ENCODE measurements at regions not wholly inside any gene's neighbourhood (a gene's known extent, or its start where the extent isn't known, plus 50 kb on each side); places are given as distances from the start of the nearest gene placed in this dataset.
A peak's percentile ranks its signal among the peaks of the same experiment; 100 is the strongest.

DNA sequence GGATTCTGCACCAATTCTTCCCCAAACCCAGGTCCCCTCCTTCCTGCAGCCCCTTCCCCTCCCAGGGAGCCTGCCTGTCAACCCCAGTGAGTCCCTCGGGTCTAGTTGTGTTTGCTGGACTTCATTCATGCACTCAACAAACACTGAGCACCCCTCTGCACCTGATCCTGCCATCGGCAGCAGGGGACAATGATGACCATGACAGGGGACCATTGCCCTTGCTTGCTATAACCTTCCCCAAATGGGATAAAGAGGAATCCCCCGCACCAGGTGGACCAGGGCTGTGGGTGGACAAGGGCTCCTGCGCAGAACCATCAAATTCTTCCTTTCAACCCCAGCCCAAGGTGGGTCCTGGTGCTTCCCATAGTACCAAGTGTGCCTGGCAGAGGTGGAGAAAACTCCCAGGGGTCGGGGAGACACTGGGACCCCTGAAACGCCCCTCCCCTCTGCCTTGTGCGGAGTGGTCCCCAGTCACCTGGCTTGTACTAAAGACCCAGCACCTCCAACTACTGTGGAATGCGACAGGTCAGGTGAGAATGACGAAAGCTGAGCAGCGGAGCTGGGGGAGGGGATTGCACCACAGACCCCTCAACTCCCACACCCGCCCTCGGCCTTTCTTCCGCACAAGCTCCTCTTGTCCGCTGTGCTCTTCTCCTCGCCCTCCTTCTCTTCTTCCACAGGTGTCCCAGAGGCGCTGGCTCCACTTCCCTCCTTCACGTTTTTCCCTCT is 119.9 kb upstream of the ZNF217 start:
- TF ChIP-seq, protein P1, sequence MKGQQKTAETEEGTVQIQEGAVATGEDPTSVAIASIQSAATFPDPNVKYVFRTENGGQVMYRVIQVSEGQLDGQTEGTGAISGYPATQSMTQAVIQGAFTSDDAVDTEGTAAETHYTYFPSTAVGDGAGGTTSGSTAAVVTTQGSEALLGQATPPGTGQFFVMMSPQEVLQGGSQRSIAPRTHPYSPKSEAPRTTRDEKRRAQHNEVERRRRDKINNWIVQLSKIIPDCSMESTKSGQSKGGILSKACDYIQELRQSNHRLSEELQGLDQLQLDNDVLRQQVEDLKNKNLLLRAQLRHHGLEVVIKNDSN (IDR thresholded peaks at IDR 0.05) = no peak
- TF ChIP-seq EP300 (IDR thresholded peaks at IDR 0.05; ENCODE audit: borderline replicate concordance) (no peak), RAD21 (IDR thresholded peaks at IDR 0.05; ENCODE audit: low read depth) (no peak), FOXM1 (IDR thresholded peaks at IDR 0.05; ENCODE audit: borderline replicate concordance, low read depth) (no peak), CEBPB (IDR thresholded peaks at IDR 0.05) (no peak), CREB1 (IDR thresholded peaks at IDR 0.05; ENCODE audit: low read depth) (no peak), ZBTB7A (IDR thresholded peaks at IDR 0.05; ENCODE audit: low read depth) (no peak), TCF12 (IDR thresholded peaks at IDR 0.05; ENCODE audit: low read depth) (no peak), TEAD4 (IDR thresholded peaks at IDR 0.05) (no peak), NFIC (IDR thresholded peaks at IDR 0.05) (no peak), TAF1 (IDR thresholded peaks at IDR 0.05; ENCODE audit: low read depth) (no peak), YY1 (IDR thresholded peaks at IDR 0.05; ENCODE audit: low read depth) (no peak), EGR1 (IDR thresholded peaks at IDR 0.05) (no peak)
- TF ChIP-seq, protein P2, sequence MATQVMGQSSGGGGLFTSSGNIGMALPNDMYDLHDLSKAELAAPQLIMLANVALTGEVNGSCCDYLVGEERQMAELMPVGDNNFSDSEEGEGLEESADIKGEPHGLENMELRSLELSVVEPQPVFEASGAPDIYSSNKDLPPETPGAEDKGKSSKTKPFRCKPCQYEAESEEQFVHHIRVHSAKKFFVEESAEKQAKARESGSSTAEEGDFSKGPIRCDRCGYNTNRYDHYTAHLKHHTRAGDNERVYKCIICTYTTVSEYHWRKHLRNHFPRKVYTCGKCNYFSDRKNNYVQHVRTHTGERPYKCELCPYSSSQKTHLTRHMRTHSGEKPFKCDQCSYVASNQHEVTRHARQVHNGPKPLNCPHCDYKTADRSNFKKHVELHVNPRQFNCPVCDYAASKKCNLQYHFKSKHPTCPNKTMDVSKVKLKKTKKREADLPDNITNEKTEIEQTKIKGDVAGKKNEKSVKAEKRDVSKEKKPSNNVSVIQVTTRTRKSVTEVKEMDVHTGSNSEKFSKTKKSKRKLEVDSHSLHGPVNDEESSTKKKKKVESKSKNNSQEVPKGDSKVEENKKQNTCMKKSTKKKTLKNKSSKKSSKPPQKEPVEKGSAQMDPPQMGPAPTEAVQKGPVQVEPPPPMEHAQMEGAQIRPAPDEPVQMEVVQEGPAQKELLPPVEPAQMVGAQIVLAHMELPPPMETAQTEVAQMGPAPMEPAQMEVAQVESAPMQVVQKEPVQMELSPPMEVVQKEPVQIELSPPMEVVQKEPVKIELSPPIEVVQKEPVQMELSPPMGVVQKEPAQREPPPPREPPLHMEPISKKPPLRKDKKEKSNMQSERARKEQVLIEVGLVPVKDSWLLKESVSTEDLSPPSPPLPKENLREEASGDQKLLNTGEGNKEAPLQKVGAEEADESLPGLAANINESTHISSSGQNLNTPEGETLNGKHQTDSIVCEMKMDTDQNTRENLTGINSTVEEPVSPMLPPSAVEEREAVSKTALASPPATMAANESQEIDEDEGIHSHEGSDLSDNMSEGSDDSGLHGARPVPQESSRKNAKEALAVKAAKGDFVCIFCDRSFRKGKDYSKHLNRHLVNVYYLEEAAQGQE (IDR thresholded peaks at IDR 0.05; ENCODE audit: low read depth) = no peak
- TF ChIP-seq, protein P3, sequence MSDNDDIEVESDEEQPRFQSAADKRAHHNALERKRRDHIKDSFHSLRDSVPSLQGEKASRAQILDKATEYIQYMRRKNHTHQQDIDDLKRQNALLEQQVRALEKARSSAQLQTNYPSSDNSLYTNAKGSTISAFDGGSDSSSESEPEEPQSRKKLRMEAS (IDR thresholded peaks at IDR 0.05) = no peak

DNA sequence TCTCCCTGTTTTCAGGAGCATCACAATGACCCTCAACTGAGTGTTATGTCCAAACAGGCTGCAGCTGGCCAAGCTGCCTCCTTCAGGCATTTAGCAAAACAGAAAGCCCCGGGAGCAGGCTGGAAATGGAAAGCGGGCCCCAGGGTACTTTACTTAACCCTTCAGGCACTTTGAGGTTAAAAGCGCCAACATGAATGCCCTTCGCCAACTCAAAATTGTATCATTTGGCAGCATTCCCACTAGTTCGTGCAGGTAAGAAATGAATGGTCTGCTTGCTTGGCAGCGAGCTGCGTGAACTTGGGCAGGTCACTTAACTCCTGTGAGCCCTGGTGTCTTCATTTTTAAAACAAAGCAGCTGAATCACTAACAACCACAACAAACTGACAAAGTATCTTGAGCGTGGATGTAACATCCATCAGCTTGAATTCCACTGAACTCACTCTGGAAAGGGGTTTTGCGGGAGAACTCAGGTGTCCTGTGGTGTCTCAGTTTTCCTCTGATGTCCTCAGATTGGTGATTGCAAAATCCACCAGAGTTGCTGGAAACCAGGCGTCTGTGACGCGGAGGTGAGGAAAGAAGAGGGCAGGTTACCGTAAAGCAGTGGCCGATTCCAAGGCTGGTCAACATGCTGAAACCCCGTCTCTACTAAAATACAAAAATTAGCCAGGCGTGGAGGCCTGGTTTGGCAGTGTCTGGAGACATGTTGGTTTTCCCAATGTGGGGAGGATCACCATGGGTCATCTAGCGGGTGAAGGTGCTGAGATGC is 118.8 kb upstream of the ZNF217 start:
- 0 out of 2 replicates have a peak, but pooled peaks have one; percentile 27 for TF ChIP-seq CEBPB (IDR thresholded peaks at IDR 0.05)
- TF ChIP-seq, protein P1 (IDR thresholded peaks at IDR 0.05) = no peak

DNA sequence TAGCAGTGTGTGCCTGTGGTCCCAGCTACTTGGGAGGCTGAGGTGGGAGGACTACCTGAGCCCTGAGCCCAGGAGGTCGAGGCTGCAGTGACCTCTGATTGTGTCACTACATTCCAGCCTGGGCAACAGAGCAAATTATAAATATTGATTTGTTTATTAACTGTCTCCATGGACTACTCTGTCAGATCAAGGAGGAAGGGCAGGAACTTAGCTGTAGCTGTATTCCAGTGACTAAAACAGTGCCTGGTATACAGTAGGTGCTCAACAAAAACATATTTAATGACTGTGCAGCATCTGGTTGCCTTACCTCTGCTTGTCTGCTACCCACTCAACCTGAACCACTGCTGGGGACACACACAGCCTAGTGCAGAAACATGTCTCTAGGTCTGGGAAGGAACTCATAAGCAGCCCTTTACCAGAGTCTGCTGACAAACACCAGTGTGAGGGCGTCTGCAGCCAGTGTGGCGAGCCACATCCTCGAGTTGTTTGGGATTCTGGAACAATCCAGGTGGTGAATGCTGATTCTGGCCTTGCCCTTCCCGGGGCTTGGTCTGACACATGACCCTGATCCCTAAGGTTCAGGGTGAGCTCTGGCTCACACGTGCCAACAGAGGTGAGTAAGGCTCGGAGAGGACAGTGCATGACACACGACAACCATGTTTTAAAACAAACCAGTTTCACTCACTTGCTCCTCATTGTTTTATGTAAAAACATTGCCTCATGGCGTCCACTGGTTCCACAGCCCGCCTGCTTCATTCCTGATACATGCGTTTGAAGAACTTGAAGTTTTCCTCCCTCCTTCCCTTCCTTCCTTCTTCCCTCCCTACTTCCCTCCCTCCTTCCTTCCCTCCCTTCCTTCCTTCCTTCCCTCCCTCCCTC is 117.9 kb upstream of the ZNF217 start:
- TF ChIP-seq CREB1 (IDR thresholded peaks at IDR 0.05; ENCODE audit: low read depth) (no peak), YY1 (IDR thresholded peaks at IDR 0.05; ENCODE audit: low read depth) (no peak)
- TF ChIP-seq, protein P1 (IDR thresholded peaks at IDR 0.05) = no peak
- TF ChIP-seq, protein P2 (IDR thresholded peaks at IDR 0.05; ENCODE audit: low read depth) = no peak

DNA sequence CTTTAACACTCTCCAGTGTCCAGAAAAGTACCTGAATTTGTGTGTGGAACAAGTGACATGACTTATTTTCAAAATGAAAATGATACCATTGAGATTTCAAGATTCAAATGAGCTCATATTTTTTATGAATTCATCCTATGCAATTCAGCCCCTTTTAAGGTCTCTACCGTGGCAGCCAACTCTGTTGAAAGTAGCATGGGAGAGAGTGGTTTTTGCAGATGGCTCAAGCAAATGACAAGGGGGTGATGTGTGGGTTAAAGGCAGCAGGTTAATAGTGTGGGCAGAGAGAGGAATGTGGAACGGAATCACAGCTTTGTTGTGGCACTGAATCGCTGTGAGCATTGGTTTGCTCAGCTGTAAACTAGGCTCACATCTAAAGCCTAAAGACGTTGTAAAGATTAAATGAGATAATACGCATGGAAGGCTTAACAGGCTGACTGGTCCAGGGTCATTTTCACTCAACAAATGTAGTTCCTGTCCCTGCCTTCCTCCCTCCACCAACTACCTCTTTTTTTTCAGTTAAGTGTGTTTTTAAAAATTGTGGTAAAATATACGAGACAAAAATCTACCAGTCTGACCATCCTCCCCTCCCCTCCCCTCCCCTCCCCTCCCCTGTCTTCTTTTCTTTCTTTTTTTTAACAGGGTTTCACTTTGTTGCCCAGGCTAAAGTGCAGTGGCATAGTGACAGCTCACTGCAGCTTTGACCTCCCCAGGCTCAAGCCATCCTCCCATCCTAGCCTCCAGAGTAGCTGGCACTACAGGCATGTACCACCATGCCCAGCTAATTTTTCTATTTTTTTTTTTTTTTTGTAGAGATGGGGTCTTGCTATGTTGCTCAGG is 114.7 kb upstream of the ZNF217 start:
- TF ChIP-seq ZBTB7A (IDR thresholded peaks at IDR 0.05; ENCODE audit: low read depth) (no peak), TCF12 (IDR thresholded peaks at IDR 0.05; ENCODE audit: low read depth) (no peak), EGR1 (IDR thresholded peaks at IDR 0.05) (no peak), CEBPB (IDR thresholded peaks at IDR 0.05) (no peak), CREB1 (IDR thresholded peaks at IDR 0.05; ENCODE audit: low read depth) (no peak), YY1 (IDR thresholded peaks at IDR 0.05; ENCODE audit: low read depth) (no peak), TAF1 (IDR thresholded peaks at IDR 0.05; ENCODE audit: low read depth) (no peak), FOXM1 (IDR thresholded peaks at IDR 0.05; ENCODE audit: borderline replicate concordance, low read depth) (no peak), EP300 (IDR thresholded peaks at IDR 0.05; ENCODE audit: borderline replicate concordance) (no peak)
- TF ChIP-seq, protein P3 (IDR thresholded peaks at IDR 0.05) = no peak
- TF ChIP-seq, protein P2 (IDR thresholded peaks at IDR 0.05; ENCODE audit: low read depth) = no peak
- TF ChIP-seq, protein P1 (IDR thresholded peaks at IDR 0.05) = no peak

All from Ishikawa (cell line).